GM18907 (cell line): ENCODE measurements at regions not wholly inside any gene's neighbourhood (a gene's known extent, or its start where the extent isn't known, plus 50 kb on each side); places are given as distances from the start of the nearest gene placed in this dataset.
A peak's percentile ranks its signal among the peaks of the same experiment; 100 is the strongest.
"Not testable (repeated sequence)": the region's sequence is repeated elsewhere in the genome, so short reads cannot be mapped to it uniquely, and the experiment has no call there.

Source experiments
- ATAC-seq: cut with Tn5 transposase; IDR thresholded peaks from one replicate; pipeline ENCODE4 v1.9.1; 2021; ENCODE audit warnings: mild to moderate bottlenecking, moderate library complexity; ENCODE audit not compliant: unreplicated experiment

- ATAC-seq: no peak
These were observed 96.5 kb downstream of the ING1 start for GRCh38 chr13:110809871-110810486.

GRCh38 chr13:110811008-110811720, 97.7 kb downstream of the ING1 start:
- no peak for ATAC-seq

GRCh38 chr13:110811771-110812120, 98.2 kb downstream of the ING1 start:
- no peak for ATAC-seq

- ATAC-seq: no peak
These were observed 98.8 kb downstream of the ING1 start for GRCh38 chr13:110812121-110812868.

- ATAC-seq: no peak
These were observed 99.6 kb downstream of the ING1 start for GRCh38 chr13:110812869-110813645.

GRCh38 chr13:110813646-110814624, 100.4 kb downstream of the ING1 start:
- no peak for ATAC-seq

GRCh38 chr13:110815471-110816204, 99.2 kb downstream of the ANKRD10 start:
- ATAC-seq: no peak

- no peak for ATAC-seq
These were observed 98.4 kb downstream of the ANKRD10 start for GRCh38 chr13:110816500-110816899.

- no peak for ATAC-seq
These were observed 97.7 kb downstream of the ANKRD10 start for GRCh38 chr13:110817143-110817542.

- no peak for ATAC-seq
These were observed 96.1 kb downstream of the ANKRD10 start for GRCh38 chr13:110818747-110819146.

- peak; percentile 88 for ATAC-seq
These were observed 95.5 kb downstream of the ANKRD10 start for GRCh38 chr13:110819203-110820014.

GRCh38 chr13:110820322-110820721, 94.5 kb downstream of the ANKRD10 start:
- no peak for ATAC-seq

- ATAC-seq: not testable (repeated sequence)
These were observed 92.8 kb downstream of the ANKRD10 start for GRCh38 chr13:110821837-110822668.

GRCh38 chr13:110822669-110822945, 92.3 kb downstream of the ANKRD10 start:
- ATAC-seq: no peak

- no peak for ATAC-seq
These were observed 90.1 kb downstream of the ANKRD10 start for GRCh38 chr13:110824702-110825300.

- no peak for ATAC-seq
These were observed 89.4 kb downstream of the ANKRD10 start for GRCh38 chr13:110825516-110825915.

- no peak for ATAC-seq
These were observed 88.8 kb downstream of the ANKRD10 start for GRCh38 chr13:110826101-110826500.
